Gastrocnemius medialis (tissue), 4 donors: ENCODE measurements at regions not wholly inside any gene's neighbourhood (a gene's known extent, or its start where the extent isn't known, plus 50 kb on each side); places are given as distances from the start of the nearest gene placed in this dataset.

Experiments used
- ATAC-seq, 2 donors: fragments of 150-250 bp; one replicate each; pipeline ENCODE4 v1.9.1; 2016
- DNase-seq, 2 donors: peaks; one replicate each; pipeline ENCODE4 v3.0.0-alpha.2; 2019
- H3K27ac ChIP-seq, 4 donors: fragments of 200-600 bp; sonication (generic); 1 replicate in 1 of 4; 2 replicates in 3 of 4; pipeline ENCODE4 v1.5.1; 2016 to 2018; ENCODE audit warnings: mild to moderate bottlenecking in 2 of 4, moderate library complexity in 1 of 4
- H3K27me3 ChIP-seq, 3 donors: fragments of 200-600 bp; sonication (generic) in 2 of 3; 1 replicate in 1 of 3; 2 replicates in 2 of 3; pipeline versions ENCODE4 v1.5.1 to v1.6.0; 2016 to 2019; ENCODE audit warnings: mild to moderate bottlenecking in 1 of 3, moderate library complexity in 1 of 3
- H3K36me3 ChIP-seq, 2 donors: fragments of 200-600 bp; sonication (generic) in 1 of 2; one replicate each; pipeline ENCODE4 v1.5.1; 2017 to 2018
- H3K4me1 ChIP-seq, 2 donors: fragments of 200-600 bp; sonication (generic) in 1 of 2; one replicate each; pipeline ENCODE4 v1.5.1; 2016 to 2017; ENCODE audit warnings: mild to moderate bottlenecking in 2 of 2
- H3K4me3 ChIP-seq, 4 donors: fragments of 200-600 bp; sonication (generic) in 3 of 4; 1 replicate in 1 of 4; 2 replicates in 3 of 4; pipeline ENCODE4 v1.5.1; 2016 to 2019; ENCODE audit warnings: mild to moderate bottlenecking in 2 of 4
- H3K9me3 ChIP-seq, 3 donors: fragments of 200-600 bp; sonication (generic) in 2 of 3; 1 replicate in 1 of 3; 2 replicates in 2 of 3; pipeline ENCODE4 v1.5.1; 2016 to 2019
- CTCF ChIP-seq, 5 experiments: fragments of 450-650 bp in 3 of 5; fragments of 200-600 bp in 2 of 5; sonication (generic) in 2 of 5; IDR thresholded peaks in 4 of 5; conservative IDR thresholded peaks in 1 of 5; 1 replicate in 4 of 5; 2 replicates in 1 of 5; pipeline ENCODE4 v1.5.1; 2016 to 2019; ENCODE audit warnings: antibody characterized with exemption in 5 of 5, mild to moderate bottlenecking in 3 of 5, moderate library complexity in 3 of 5
- POLR2A ChIP-seq, 2 donors: fragments of 450-650 bp; IDR thresholded peaks; one replicate each; pipeline ENCODE4 v1.6.1; 2017; ENCODE audit warnings: antibody characterized with exemption in 2 of 2, mild to moderate bottlenecking in 2 of 2, moderate library complexity in 2 of 2
- in situ Hi-C, 4 donors: fragments of 200-750 bp; cut with MboI; loops; one replicate each; pipeline versions ENCODE4 v1.15.0 to v1.8.0; 2017; ENCODE audit warnings: low sequenced_read_pairs in 4 of 4
- intact Hi-C: fragments of 100-400 bp; cut with DNase I; formaldehyde crosslinking; loops from one replicate; pipeline ENCODE4 v1.15.1; 2023; ENCODE audit warnings: low total_unique reads

- no peaks in the 10 kb centered on the region for H3K36me3 ChIP-seq
- H3K27ac ChIP-seq = no peak overlapping the region
- H3K9me3 ChIP-seq = no peaks in the 10 kb centered on the region
- no peaks in the 10 kb centered on the region for H3K4me1 ChIP-seq
- in situ Hi-C loops (no loop called here), intact Hi-C loops (no loop called here)
- H3K4me3 ChIP-seq = no peak overlapping the region
- no peak for ATAC-seq
- no peaks in the 10 kb centered on the region for H3K27me3 ChIP-seq
- no peak for DNase-seq
- no peak for TF ChIP-seq CTCF (IDR thresholded peaks at IDR 0.05 in 4 of 5, conservative IDR thresholded peaks at IDR 0.05 in 1 of 5)
- no peak for TF ChIP-seq POLR2A (IDR thresholded peaks at IDR 0.05)
These were observed 507.8 kb upstream of the GRID2 start for GRCh38 chr4:91795947-91796346.

GRCh38 chr4:91812319-91812718 is 491.4 kb upstream of the GRID2 start:
- no peaks in the 10 kb centered on the region for H3K36me3 ChIP-seq
- DNase-seq = no peak
- no peak for TF ChIP-seq CTCF (IDR thresholded peaks at IDR 0.05 in 4 of 5, conservative IDR thresholded peaks at IDR 0.05 in 1 of 5)
- no peak for TF ChIP-seq POLR2A (IDR thresholded peaks at IDR 0.05)
- no peak overlapping the region for H3K4me3 ChIP-seq
- H3K4me1 ChIP-seq = no peaks in the 10 kb centered on the region
- H3K9me3 ChIP-seq = no peaks in the 10 kb centered on the region
- no peaks in the 10 kb centered on the region for H3K27me3 ChIP-seq
- in situ Hi-C loops (no loop called here), intact Hi-C loops (no loop called here)
- H3K27ac ChIP-seq = no peak overlapping the region
- ATAC-seq = no peak

GRCh38 chr4:91824773-91825172 is 479.0 kb upstream of the GRID2 start:
- no peaks in the 10 kb centered on the region for H3K36me3 ChIP-seq
- no peaks in the 10 kb centered on the region for H3K9me3 ChIP-seq
- no peak overlapping the region for H3K4me3 ChIP-seq
- DNase-seq = no peak
- no peaks in the 10 kb centered on the region for H3K4me1 ChIP-seq
- no peak overlapping the region for H3K27ac ChIP-seq
- H3K27me3 ChIP-seq = no peaks in the 10 kb centered on the region
- intact Hi-C loops = no loop called here
- TF ChIP-seq POLR2A (IDR thresholded peaks at IDR 0.05) = no peak
- no peak for TF ChIP-seq CTCF (IDR thresholded peaks at IDR 0.05 in 4 of 5, conservative IDR thresholded peaks at IDR 0.05 in 1 of 5)
- in situ Hi-C loops = no loop called here
- ATAC-seq = no peak

- H3K27me3 ChIP-seq = no peaks in the 10 kb centered on the region
- TF ChIP-seq POLR2A (IDR thresholded peaks at IDR 0.05) (no peak), CTCF (IDR thresholded peaks at IDR 0.05 in 4 of 5, conservative IDR thresholded peaks at IDR 0.05 in 1 of 5) (no peak)
These were observed 477.6 kb upstream of the GRID2 start for GRCh38 chr4:91826186-91826585.

GRCh38 chr4:91827914-91828313 is 475.9 kb upstream of the GRID2 start:
- in situ Hi-C loops = no loop called here
- ATAC-seq = no peak
- Histone ChIP-seq H3K4me1 (no peaks in the 10 kb centered on the region), H3K36me3 (no peaks in the 10 kb centered on the region), H3K9me3 (peaks cover 0 to 1% (median 0%) of the 10 kb centered on the region in 3 donors), H3K27ac (no peak overlapping the region), H3K27me3 (no peaks in the 10 kb centered on the region), H3K4me3 (no peak overlapping the region)
- intact Hi-C loops = no loop called here
- no peak for TF ChIP-seq CTCF (IDR thresholded peaks at IDR 0.05 in 4 of 5, conservative IDR thresholded peaks at IDR 0.05 in 1 of 5)
- DNase-seq = no peak

More at GRCh38 chr4:91826186-91826585, 477.6 kb upstream of the GRID2 start:
- H3K4me3 ChIP-seq = no peak overlapping the region
- no peaks in the 10 kb centered on the region for H3K4me1 ChIP-seq
- DNase-seq (no peak), ATAC-seq (no peak)
- H3K9me3 ChIP-seq = no peaks in the 10 kb centered on the region
- intact Hi-C loops (no loop called here), in situ Hi-C loops (no loop called here)
- no peak overlapping the region for H3K27ac ChIP-seq
- no peaks in the 10 kb centered on the region for H3K36me3 ChIP-seq
